ENCODE measurements at regions not wholly inside any gene's neighbourhood (a gene's known extent, or its start where the extent isn't known, plus 50 kb on each side); places are given as distances from the start of the nearest gene placed in this dataset.
"Not testable (repeated sequence)": the region's sequence is repeated elsewhere in the genome, so short reads cannot be mapped to it uniquely, and the experiment has no call there.

GRCh38 chr13:33651766-33652165 lies 166.2 kb upstream of the RFC3 start:
- Mint-ChIP-seq H3K9me3 (ENCODE audit: low read depth) (no peaks in the 10 kb centered on the region), H3K36me3 (no peaks in the 10 kb centered on the region), H3K27me3 (peaks cover 8% of the 10 kb centered on the region), H3K4me1 (ENCODE audit: low read depth) (no peaks in the 10 kb centered on the region), H3K27ac (no peak overlapping the region), H3K4me3 (no peak overlapping the region)

GRCh38 chr13:33657274-33657673 lies 160.7 kb upstream of the RFC3 start:
- H3K4me3 Mint-ChIP-seq, result no peak overlapping the region
- H3K4me1 Mint-ChIP-seq (ENCODE audit: low read depth), result no peaks in the 10 kb centered on the region
- H3K27ac Mint-ChIP-seq, result no peak overlapping the region

GRCh38 chr13:33659466-33659865 lies 158.5 kb upstream of the RFC3 start:
- H3K27ac Mint-ChIP-seq, result no peak overlapping the region
- H3K4me3 Mint-ChIP-seq, result no peak overlapping the region
- no peaks in the 10 kb centered on the region for H3K4me1 Mint-ChIP-seq (ENCODE audit: low read depth)
- no peaks in the 10 kb centered on the region for H3K9me3 Mint-ChIP-seq (ENCODE audit: low read depth)
- H3K36me3 Mint-ChIP-seq, result no peaks in the 10 kb centered on the region
- H3K27me3 Mint-ChIP-seq, result peaks cover 2% of the 10 kb centered on the region

More at GRCh38 chr13:33657274-33657673, 160.7 kb upstream of the RFC3 start:
- Mint-ChIP-seq H3K36me3 (no peaks in the 10 kb centered on the region), H3K27me3 (peaks cover 8% of the 10 kb centered on the region), H3K9me3 (ENCODE audit: low read depth) (no peaks in the 10 kb centered on the region)

- Mint-ChIP-seq H3K36me3 (no peaks in the 10 kb centered on the region), H3K9me3 (ENCODE audit: low read depth) (no peaks in the 10 kb centered on the region), H3K27ac (peak overlapping the region; percentile 41), H3K4me3 (no peak overlapping the region), H3K4me1 (ENCODE audit: low read depth) (no peaks in the 10 kb centered on the region), H3K27me3 (peaks cover 2% of the 10 kb centered on the region)
These were observed 158.1 kb upstream of the RFC3 start for GRCh38 chr13:33659894-33660293.

- no peak overlapping the region for H3K27ac Mint-ChIP-seq
- no peak overlapping the region for H3K4me3 Mint-ChIP-seq
- H3K9me3 Mint-ChIP-seq (ENCODE audit: low read depth), result no peaks in the 10 kb centered on the region
- H3K4me1 Mint-ChIP-seq (ENCODE audit: low read depth), result peaks cover 2% of the 10 kb centered on the region
- no peaks in the 10 kb centered on the region for H3K36me3 Mint-ChIP-seq
- peaks cover 1% of the 10 kb centered on the region for H3K27me3 Mint-ChIP-seq
These were observed 155.6 kb upstream of the RFC3 start for GRCh38 chr13:33662392-33662791.

- H3K27ac Mint-ChIP-seq, result no peak overlapping the region
These were observed 152.2 kb upstream of the RFC3 start for GRCh38 chr13:33665626-33666175.

GRCh38 chr13:33671560-33671959 lies 146.4 kb upstream of the RFC3 start:
- Mint-ChIP-seq H3K4me3 (no peak overlapping the region), H3K9me3 (ENCODE audit: low read depth) (no peaks in the 10 kb centered on the region), H3K4me1 (ENCODE audit: low read depth) (peaks cover 8% of the 10 kb centered on the region), H3K36me3 (peaks cover 3% of the 10 kb centered on the region), H3K27me3 (no peaks in the 10 kb centered on the region), H3K27ac (no peak overlapping the region)

More at GRCh38 chr13:33665626-33666175, 152.2 kb upstream of the RFC3 start:
- Mint-ChIP-seq H3K36me3 (no peaks in the 10 kb centered on the region), H3K9me3 (ENCODE audit: low read depth) (no peaks in the 10 kb centered on the region), H3K4me3 (no peak overlapping the region), H3K27me3 (peaks cover 1% of the 10 kb centered on the region), H3K4me1 (ENCODE audit: low read depth) (peaks cover 5% of the 10 kb centered on the region)

GRCh38 chr13:33672022-33672421 lies 145.9 kb upstream of the RFC3 start:
- not testable (repeated sequence) for H3K36me3 Mint-ChIP-seq; H3K9me3 Mint-ChIP-seq (ENCODE audit: low read depth); H3K27ac Mint-ChIP-seq; H3K4me3 Mint-ChIP-seq; H3K27me3 Mint-ChIP-seq
- peaks cover 10% of the 10 kb centered on the region for H3K4me1 Mint-ChIP-seq (ENCODE audit: low read depth)

GRCh38 chr13:33676045-33676989 lies 141.6 kb upstream of the RFC3 start:
- H3K4me1 Mint-ChIP-seq (ENCODE audit: low read depth), result peaks cover 13% of the 10 kb centered on the region
- H3K27ac Mint-ChIP-seq, result no peak overlapping the region
- no peaks in the 10 kb centered on the region for H3K9me3 Mint-ChIP-seq (ENCODE audit: low read depth)
- H3K27me3 Mint-ChIP-seq, result no peaks in the 10 kb centered on the region
- H3K4me3 Mint-ChIP-seq, result peak overlapping the region; percentile 6
- peaks cover 3% of the 10 kb centered on the region for H3K36me3 Mint-ChIP-seq

- no peaks in the 10 kb centered on the region for H3K9me3 Mint-ChIP-seq (ENCODE audit: low read depth)
- peaks cover under 1% of the 10 kb centered on the region for H3K36me3 Mint-ChIP-seq
- no peaks in the 10 kb centered on the region for H3K27me3 Mint-ChIP-seq
- peaks cover 13% of the 10 kb centered on the region for H3K4me1 Mint-ChIP-seq (ENCODE audit: low read depth)
- H3K27ac Mint-ChIP-seq, result no peak overlapping the region
- H3K4me3 Mint-ChIP-seq, result no peak overlapping the region
These were observed 140.7 kb upstream of the RFC3 start for GRCh38 chr13:33677215-33677614.

GRCh38 chr13:33678084-33678483 lies 139.9 kb upstream of the RFC3 start:
- Mint-ChIP-seq H3K27ac (no peak overlapping the region), H3K4me3 (no peak overlapping the region), H3K4me1 (ENCODE audit: low read depth) (peaks cover 13% of the 10 kb centered on the region), H3K9me3 (ENCODE audit: low read depth) (no peaks in the 10 kb centered on the region), H3K36me3 (no peaks in the 10 kb centered on the region), H3K27me3 (no peaks in the 10 kb centered on the region)

GRCh38 chr13:33678906-33679657 lies 138.9 kb upstream of the RFC3 start:
- no peaks in the 10 kb centered on the region for H3K9me3 Mint-ChIP-seq (ENCODE audit: low read depth)
- no peaks in the 10 kb centered on the region for H3K36me3 Mint-ChIP-seq
- H3K27ac Mint-ChIP-seq, result peak overlapping the region; percentile 79
- peaks cover 13% of the 10 kb centered on the region for H3K4me1 Mint-ChIP-seq (ENCODE audit: low read depth)
- H3K27me3 Mint-ChIP-seq, result no peaks in the 10 kb centered on the region
- peak overlapping the region; percentile 75 for H3K4me3 Mint-ChIP-seq

- Mint-ChIP-seq H3K36me3 (no peaks in the 10 kb centered on the region), H3K27me3 (no peaks in the 10 kb centered on the region), H3K27ac (peak overlapping the region; percentile 79), H3K4me1 (ENCODE audit: low read depth) (peaks cover 13% of the 10 kb centered on the region), H3K9me3 (ENCODE audit: low read depth) (no peaks in the 10 kb centered on the region), H3K4me3 (peak overlapping the region; percentile 75)
These were observed 138.3 kb upstream of the RFC3 start for GRCh38 chr13:33679658-33680012.

GRCh38 chr13:33682020-33682564 lies 135.9 kb upstream of the RFC3 start:
- H3K27me3 Mint-ChIP-seq, result no peaks in the 10 kb centered on the region
- no peaks in the 10 kb centered on the region for H3K9me3 Mint-ChIP-seq (ENCODE audit: low read depth)
- no peak overlapping the region for H3K27ac Mint-ChIP-seq
- peaks cover 7% of the 10 kb centered on the region for H3K4me1 Mint-ChIP-seq (ENCODE audit: low read depth)
- H3K36me3 Mint-ChIP-seq, result no peaks in the 10 kb centered on the region
- H3K4me3 Mint-ChIP-seq, result no peak overlapping the region

- not testable (repeated sequence) for H3K27ac Mint-ChIP-seq; H3K4me1 Mint-ChIP-seq (ENCODE audit: low read depth); H3K36me3 Mint-ChIP-seq; H3K4me3 Mint-ChIP-seq; H3K27me3 Mint-ChIP-seq; H3K9me3 Mint-ChIP-seq (ENCODE audit: low read depth)
These were observed 135.3 kb upstream of the RFC3 start for GRCh38 chr13:33682646-33683045.
